Activated T-helper 17 cell treated with anti-CD3 and anti-CD28 coated beads, Interleukin-2, amount 50 U/mL, for 72 hours (primary cell): ENCODE measurements at regions not wholly inside any gene's neighbourhood (a gene's known extent, or its start where the extent isn't known, plus 50 kb on each side); places are given as distances from the start of the nearest gene placed in this dataset.

Experiments
- ATAC-seq: fragments of 150-1000 bp; cut with Tn5 transposase; replicated peaks from 2 replicates; pipeline ENCODE4 v1.10.0; 2021; ENCODE audit warnings: mild to moderate bottlenecking, moderate library complexity
- H3K27ac Mint-ChIP-seq: one replicate; pipeline ENCODE4 v1.8.0; 2022; ENCODE audit warnings: mixed read lengths
- H3K27me3 Mint-ChIP-seq: one replicate; pipeline ENCODE4 v1.8.0; 2022; ENCODE audit warnings: mixed read lengths
- H3K36me3 Mint-ChIP-seq: one replicate; pipeline ENCODE4 v1.8.0; 2022; ENCODE audit warnings: low read depth, mild to moderate bottlenecking, mixed read lengths
- H3K4me1 Mint-ChIP-seq: one replicate; pipeline ENCODE4 v1.8.0; 2022; ENCODE audit warnings: mixed read lengths
- H3K4me3 Mint-ChIP-seq: one replicate; pipeline ENCODE4 v1.8.0; 2022; ENCODE audit warnings: mild to moderate bottlenecking, mixed read lengths
- H3K9me3 Mint-ChIP-seq: one replicate; pipeline ENCODE4 v1.8.0; 2022; ENCODE audit warnings: mixed read lengths

DNA sequence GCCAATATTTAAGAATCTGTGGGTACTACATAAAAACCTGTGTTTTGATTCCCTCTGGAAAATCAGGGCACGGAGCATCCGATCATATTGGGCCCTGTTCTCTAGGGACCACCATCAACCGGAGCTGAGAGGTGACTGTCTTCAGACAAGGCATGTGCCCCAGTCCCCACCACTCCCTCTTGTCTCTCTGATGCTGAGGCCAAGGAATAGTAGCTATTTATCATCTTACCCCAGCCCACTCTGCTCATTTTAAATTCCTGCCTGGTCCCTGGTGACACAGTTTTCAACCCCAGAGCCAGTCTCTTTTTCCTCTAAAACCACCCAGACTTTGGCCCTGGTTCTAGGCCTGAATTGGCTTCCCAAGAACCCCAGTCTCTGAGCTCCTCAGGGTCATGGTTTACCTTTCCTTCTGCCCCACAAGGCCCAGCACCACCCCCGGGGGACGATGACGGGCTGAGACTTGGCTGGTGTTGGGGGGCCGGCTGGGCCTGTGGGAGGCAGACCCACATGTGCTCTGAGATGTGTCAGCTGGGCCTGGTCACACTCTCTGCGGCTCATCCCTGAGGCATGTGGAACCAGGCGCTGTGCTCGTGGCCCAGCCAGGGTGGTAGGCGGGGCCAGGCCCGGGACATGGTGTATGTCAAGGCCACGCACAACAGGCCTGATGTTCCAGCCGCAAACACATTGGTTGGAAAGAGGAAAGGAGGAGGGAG is 114.4 kb downstream of the CEBPB start:
- H3K4me1 Mint-ChIP-seq = no peaks in the 10 kb centered on the region
- H3K27ac Mint-ChIP-seq = no peak overlapping the region
- no peaks in the 10 kb centered on the region for H3K36me3 Mint-ChIP-seq
- peaks cover 9% of the 10 kb centered on the region for H3K27me3 Mint-ChIP-seq
- ATAC-seq = no peak
- H3K4me3 Mint-ChIP-seq = no peak overlapping the region
- no peaks in the 10 kb centered on the region for H3K9me3 Mint-ChIP-seq

DNA sequence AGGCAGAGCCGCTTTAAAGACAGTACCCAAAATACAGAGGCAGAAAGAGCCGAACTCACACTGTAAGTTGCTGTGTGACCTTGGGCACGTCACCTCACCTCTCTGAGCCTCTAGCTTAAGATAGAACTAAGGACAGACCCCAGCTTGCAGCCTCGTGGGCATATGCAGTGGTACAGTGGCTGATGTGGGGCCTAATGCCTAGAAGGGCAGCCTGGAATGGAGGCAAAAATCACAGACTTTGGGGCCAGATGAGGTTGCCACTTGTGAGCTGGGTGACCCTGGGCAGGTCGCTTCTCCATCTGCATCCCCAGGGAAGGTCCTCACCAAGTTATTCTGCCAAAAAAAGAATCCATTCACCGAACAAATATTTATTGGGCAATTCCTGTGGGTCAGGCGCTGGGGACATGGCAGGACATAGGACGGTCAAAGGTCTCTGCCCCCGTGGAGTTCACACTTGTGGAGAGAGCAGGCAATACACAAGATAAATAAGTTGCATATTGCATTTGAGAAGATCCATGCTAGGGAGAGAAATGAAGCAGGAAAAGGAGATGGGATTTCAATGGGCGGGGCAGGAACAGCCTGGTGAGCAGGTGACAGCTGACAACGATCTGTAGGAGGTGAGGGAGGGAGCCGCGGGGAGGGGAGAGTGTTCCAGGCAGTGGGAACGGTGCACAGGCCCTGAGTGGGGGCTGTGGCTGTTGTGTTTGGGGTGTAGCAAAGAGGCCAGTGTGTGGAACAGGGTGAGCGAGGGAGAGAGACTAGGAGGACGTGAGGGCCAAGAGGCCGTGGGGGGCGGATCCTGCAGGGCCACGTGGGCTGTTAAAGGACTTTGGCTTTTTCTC is 115.2 kb downstream of the CEBPB start:
- H3K27me3 Mint-ChIP-seq = peaks cover 6% of the 10 kb centered on the region
- no peak overlapping the region for H3K4me3 Mint-ChIP-seq

DNA sequence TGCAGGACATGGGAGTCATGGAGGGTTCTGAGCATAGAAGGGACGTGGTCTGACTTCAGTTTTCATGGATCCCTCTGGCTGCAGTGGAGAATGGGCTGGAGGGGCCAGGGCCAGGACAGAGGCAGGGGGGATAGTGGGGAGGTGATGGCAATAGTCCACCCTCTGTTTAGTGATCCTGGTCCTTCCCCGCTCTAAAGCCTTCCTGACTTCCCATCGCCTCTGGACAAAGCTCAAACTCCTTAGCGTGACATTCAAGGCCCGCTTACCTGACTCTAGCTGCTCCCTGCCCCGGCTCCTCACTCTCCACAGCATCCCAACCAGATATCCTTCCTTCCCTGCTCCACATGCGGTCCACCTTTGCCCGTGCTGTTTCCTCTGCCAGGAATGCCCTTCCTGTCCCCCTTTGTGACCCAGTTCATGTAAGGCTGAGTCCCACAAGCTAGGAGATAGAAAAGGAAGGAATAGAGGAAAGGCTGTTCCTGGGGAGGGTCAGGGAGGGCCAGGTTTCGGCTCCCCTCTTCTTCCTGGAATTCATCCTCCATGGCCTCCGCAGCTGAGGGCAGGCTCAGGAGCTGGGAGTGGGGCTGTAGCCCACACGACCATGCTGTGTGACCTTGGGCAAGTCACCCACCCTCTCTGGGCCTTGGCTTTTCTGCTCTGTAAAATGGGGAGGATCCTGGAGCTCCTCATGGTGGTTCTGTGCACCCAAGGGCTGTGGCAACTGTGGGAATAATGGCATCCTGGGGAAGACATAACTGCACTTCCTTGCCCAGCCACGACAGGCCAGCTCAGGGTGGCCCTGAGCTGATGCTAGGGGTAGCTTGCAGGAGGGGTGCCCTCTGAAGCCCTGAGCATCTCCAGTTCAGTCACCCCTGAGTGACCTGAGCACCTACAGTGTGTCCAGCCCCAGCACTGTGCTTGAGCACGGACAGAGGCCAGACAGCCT is 116.1 kb downstream of the CEBPB start:
- no peak overlapping the region for H3K4me3 Mint-ChIP-seq
- no peak for ATAC-seq
- H3K4me1 Mint-ChIP-seq = no peaks in the 10 kb centered on the region
- no peaks in the 10 kb centered on the region for H3K27me3 Mint-ChIP-seq
- no peak overlapping the region for H3K27ac Mint-ChIP-seq
- no peaks in the 10 kb centered on the region for H3K36me3 Mint-ChIP-seq
- H3K9me3 Mint-ChIP-seq = no peaks in the 10 kb centered on the region

More for the DNA sequence above, 115.2 kb downstream of the CEBPB start:
- Mint-ChIP-seq H3K36me3 (no peaks in the 10 kb centered on the region), H3K4me1 (no peaks in the 10 kb centered on the region), H3K9me3 (no peaks in the 10 kb centered on the region), H3K27ac (no peak overlapping the region)
- no peak for ATAC-seq

DNA sequence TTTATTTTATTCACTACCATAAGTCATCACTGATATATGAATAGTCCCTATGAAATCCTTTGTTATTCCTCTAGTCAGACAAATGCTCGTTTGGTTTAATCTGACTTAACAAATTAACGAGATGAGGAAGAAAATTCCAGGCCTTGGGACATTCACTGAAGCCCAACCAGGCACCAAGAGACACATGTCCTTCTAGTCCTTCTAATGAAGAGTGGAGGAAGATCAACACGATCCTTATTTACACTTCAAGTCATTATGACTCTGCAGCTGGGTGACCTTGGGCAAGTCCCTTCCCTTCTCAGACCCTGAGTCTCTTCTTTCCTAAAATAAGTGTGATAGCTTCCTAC is 117.5 kb downstream of the CEBPB start:
- Mint-ChIP-seq H3K4me3 (no peak overlapping the region), H3K36me3 (no peaks in the 10 kb centered on the region), H3K27ac (no peak overlapping the region), H3K9me3 (no peaks in the 10 kb centered on the region), H3K4me1 (no peaks in the 10 kb centered on the region), H3K27me3 (peaks cover under 1% of the 10 kb centered on the region)
- no peak for ATAC-seq

DNA sequence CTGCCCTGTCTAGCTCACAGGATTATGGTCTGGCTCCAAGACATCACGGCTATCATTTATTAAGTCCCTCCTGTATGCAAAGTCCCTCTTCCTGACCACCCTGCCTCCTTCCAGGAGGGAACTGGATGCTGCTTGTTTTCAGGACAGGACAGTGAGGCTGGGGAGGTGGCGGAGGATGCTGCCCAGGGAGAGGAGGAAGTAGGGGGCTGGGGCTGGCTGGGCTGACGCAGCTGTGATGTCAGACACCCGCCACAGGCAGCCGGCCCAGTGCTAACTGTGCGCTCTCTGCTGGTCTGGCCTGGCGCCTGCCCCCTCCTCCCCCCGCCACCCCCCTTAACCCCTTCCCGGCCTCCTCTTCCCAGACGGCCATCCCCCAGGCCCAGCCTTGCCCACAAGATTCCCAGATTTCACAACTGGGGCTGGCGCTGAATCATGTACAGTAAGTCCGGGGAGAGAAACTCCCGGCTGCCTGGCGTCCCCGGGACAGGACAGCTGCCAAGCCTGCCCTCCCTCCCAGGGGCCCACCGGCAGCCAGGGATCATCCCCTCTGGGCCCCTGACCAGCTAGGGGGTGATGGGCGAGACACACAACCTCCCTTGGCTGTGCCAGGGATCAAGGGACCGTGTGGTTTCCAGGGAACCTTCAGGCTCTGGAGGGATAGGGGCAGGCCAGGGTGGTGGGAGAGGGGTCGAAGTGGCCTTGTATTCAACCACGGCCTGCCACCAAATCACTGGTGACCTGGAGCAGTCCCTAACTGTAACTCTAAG is 118.1 kb downstream of the CEBPB start:
- peaks cover 6% of the 10 kb centered on the region for H3K27me3 Mint-ChIP-seq
- no peak overlapping the region for H3K4me3 Mint-ChIP-seq
- H3K27ac Mint-ChIP-seq = no peak overlapping the region
- no peaks in the 10 kb centered on the region for H3K4me1 Mint-ChIP-seq
- no peaks in the 10 kb centered on the region for H3K9me3 Mint-ChIP-seq
- no peaks in the 10 kb centered on the region for H3K36me3 Mint-ChIP-seq
- no peak for ATAC-seq

DNA sequence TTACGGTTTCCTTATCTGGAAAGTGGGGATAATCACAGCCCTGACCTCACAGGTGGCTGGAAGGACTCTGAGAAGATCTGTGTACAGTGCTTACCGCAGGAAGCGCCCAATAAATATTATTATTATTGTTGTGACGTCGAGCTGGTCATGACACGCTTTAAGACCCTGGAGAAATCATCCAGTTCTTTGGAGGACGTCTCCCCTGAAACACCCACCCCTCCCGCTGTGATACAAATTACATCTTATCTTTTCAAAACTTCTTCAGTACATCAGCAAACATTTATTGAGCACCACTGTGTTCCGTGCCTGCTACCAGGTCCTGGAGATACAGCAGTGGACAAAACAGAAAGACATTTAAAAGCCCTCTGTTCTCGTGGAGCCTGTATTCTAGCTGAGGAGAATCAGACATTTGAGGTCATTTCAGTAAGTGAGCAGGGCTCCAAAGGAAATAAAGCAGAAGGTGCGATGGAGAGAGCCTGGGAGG is 118.7 kb downstream of the CEBPB start:
- H3K27ac Mint-ChIP-seq = no peak overlapping the region
- ATAC-seq = no peak
- H3K27me3 Mint-ChIP-seq = peaks cover 10% of the 10 kb centered on the region
- H3K4me3 Mint-ChIP-seq = no peak overlapping the region
- no peaks in the 10 kb centered on the region for H3K9me3 Mint-ChIP-seq
- H3K4me1 Mint-ChIP-seq = no peaks in the 10 kb centered on the region
- no peaks in the 10 kb centered on the region for H3K36me3 Mint-ChIP-seq

DNA sequence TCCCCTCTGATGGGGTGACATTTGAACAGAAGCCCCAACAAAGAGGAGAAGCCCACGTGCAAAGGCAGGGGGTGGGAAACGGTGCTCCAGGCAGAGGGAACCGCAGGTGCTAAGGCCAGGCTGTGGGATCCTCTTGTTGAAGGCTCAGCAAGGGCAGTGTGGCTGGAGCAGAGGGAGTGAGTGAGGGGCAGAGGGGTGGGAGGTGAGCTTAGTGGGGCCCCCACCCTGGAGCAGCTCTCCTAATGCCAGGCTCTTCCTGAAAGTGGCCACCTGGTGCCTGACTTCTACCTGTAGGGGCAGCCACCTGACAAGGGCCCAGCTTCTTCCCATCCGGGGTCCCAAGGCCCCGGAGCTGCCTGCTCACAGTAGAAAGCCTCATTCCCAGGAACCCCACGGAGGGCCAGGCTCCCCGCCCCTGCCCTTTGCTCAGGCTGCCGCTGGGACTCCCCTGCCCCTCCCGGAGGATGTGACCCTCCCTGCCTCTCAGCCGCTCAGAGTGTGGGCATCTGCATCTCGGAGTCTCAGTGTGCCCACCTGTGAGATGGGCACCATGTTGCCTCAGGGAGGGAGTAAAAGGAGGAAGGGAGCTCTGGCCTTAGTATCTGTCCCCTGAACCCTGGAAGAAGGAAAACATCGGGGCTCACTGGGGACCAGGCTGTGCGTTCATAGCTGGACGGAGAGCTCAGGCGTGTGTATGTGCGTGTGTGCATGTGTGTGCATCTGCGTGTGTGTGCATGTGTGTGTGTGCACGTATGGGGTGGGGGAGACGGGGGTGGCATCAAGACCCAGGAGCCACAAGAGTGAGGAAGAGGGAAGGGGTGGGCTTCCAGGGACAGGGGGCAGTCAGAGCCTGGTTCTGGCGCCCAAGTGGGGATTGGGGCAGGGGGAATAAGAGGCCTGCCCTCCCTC is 119.4 kb downstream of the CEBPB start:
- H3K36me3 Mint-ChIP-seq = no peaks in the 10 kb centered on the region
- no peaks in the 10 kb centered on the region for H3K9me3 Mint-ChIP-seq
- H3K27me3 Mint-ChIP-seq = peaks cover 13% of the 10 kb centered on the region

DNA sequence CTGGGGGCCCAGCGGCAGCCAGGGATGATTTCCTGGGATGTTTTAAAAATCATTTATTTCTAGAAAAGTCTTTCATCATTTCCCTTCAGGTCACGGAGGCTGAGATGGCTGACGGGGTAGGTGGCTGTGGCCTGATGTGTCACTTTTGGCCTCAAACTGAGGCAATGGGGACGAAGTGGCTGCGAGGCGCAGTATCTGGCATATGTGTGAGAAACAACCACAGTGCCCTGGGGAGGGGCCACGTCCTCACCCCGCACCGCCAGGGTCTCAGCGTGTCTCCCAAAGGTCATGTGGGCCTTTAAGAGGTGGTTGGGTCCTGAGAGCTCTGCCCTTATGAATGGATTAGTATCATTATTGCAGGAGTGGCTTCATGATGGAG is 120.0 kb downstream of the CEBPB start:
- Mint-ChIP-seq H3K4me3 (no peak overlapping the region), H3K9me3 (no peaks in the 10 kb centered on the region), H3K27ac (no peak overlapping the region), H3K36me3 (no peaks in the 10 kb centered on the region), H3K4me1 (no peaks in the 10 kb centered on the region), H3K27me3 (peaks cover 13% of the 10 kb centered on the region)
- no peak for ATAC-seq

More for the DNA sequence above, 119.4 kb downstream of the CEBPB start:
- no peak overlapping the region for H3K4me3 Mint-ChIP-seq
- H3K27ac Mint-ChIP-seq = no peak overlapping the region
- H3K4me1 Mint-ChIP-seq = no peaks in the 10 kb centered on the region
- ATAC-seq = no peak

DNA sequence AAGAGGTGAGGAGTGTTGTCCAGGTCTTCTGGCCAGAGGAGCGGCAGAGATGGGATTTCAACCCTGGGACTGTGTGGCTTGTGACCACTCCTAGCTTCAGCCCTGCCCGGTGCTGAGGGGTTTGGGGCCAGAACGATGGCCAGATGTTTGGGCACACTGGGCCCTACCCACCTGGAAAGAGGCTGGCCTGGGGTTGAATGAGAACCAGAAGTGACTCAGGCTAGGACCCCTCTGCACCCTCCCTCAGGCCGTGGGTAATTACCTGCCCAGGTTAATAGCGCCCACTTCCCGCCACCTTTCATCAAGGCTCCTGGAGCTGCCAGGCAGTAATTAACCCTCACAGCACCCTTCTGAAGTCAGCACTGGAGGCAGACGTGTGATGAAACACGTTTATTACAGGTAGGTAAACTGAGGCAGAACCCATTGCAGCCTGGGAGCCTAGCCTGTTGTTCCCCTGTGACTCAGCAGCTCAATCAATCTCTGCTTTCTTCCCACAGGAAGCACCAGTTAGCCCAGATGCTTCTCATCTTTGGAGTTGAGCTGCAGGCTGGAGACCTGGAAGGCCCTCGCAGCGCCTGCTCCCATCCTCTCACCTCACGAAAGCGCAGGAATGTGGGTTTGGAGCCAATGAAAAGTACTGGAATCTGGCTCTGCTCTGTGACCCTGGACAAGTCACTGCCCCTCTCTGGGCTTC is 120.8 kb downstream of the CEBPB start:
- H3K27ac Mint-ChIP-seq = no peak overlapping the region
- H3K36me3 Mint-ChIP-seq = no peaks in the 10 kb centered on the region
- H3K27me3 Mint-ChIP-seq = peaks cover 19% of the 10 kb centered on the region
- H3K4me1 Mint-ChIP-seq = no peaks in the 10 kb centered on the region
- no peak for ATAC-seq
- no peak overlapping the region for H3K4me3 Mint-ChIP-seq
- no peaks in the 10 kb centered on the region for H3K9me3 Mint-ChIP-seq

DNA sequence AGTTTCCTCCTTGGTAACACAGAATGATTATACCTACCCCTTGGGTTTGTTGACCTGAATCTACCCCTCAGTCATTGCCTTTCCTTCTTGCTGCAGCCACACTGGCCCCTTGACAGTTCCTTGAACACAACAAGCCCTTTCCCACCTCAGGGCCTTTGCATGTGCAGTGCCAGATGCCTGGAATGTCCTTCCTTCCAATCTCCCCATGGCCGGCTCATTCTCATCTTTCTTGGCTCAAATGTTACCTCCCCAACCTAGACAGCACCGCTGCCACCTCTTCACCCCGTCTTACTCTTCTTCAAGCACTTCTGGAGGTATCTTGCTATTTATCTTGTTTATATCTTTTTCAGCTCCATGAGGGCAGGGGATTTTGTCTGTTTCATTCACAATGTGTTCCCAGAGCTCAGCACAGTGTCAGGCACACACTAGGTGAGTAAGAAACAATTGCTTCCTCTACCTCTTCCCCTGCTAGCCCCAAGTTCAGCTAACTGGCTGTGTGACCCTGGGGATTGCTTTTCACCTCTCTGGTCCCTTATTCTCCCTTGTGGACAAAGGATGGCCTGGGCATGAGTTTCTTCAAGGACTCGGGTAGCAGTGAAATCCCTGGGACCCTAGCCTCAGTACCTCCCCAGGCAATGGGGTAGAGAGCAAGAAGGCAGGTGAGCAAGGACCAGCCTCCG is 121.5 kb downstream of the CEBPB start:
- Mint-ChIP-seq H3K36me3 (no peaks in the 10 kb centered on the region), H3K9me3 (no peaks in the 10 kb centered on the region), H3K27ac (no peak overlapping the region), H3K4me3 (no peak overlapping the region), H3K4me1 (no peaks in the 10 kb centered on the region), H3K27me3 (peaks cover 22% of the 10 kb centered on the region)
- ATAC-seq = no peak

DNA sequence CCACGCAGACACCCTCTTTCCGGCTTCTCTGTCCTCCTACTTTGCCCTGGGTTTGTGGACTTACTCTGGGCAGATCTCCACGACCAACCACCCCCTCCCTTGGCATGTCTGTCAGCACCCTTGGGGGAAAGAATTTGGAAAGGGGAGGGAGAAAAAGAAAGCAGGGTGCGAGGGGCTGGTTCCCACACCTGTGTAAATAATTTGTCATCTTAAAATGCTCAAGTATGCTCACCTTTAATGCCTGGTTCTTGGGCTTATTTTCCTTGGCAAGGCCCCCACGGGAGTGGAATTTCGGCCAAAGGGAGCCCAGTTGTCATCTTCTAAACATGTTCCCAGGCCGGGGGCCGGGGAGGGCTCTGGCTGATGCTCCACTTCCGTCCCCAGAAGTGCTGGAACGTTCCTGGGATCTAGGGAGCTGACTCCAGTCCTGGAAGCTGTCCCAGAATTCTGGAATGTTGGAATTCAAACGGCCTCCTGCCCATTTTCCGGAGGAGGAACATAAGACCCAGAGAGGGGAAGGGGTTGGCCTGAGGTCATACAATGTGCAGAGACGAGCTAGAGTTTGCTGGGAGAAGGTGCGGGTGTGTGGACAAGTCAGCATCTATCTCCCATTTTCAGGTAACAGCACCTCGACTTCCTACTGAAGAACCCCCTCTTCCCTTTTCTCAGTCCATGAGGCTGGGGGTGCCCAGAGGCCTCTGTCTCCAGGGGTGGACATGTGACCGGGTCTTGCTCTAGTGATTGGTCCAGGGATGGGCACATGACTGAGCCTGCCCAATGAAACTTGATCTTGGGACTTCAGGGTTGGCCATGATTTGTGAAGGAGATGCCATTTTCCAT is 122.3 kb downstream of the CEBPB start:
- Mint-ChIP-seq H3K4me3 (no peak overlapping the region), H3K27me3 (peaks cover 27% of the 10 kb centered on the region), H3K9me3 (no peaks in the 10 kb centered on the region), H3K27ac (no peak overlapping the region), H3K36me3 (no peaks in the 10 kb centered on the region), H3K4me1 (no peaks in the 10 kb centered on the region)
- no peak for ATAC-seq

DNA sequence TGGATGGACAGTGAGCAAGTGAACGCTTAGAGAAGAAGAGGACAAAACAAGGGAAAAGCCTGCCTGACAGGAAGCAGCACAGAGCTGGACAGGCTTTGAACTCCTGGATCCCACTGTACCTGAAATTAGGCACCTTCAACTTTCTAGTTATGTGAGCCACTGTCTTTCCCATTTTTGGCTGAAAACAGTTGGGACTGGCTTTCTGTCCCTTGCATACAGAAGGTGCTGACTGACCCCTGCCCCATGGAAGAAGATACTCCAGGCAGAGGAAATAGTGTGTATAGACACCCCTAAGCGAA is 122.8 kb downstream of the CEBPB start:
- Mint-ChIP-seq H3K27ac (no peak overlapping the region), H3K36me3 (no peaks in the 10 kb centered on the region), H3K9me3 (no peaks in the 10 kb centered on the region), H3K27me3 (peaks cover 27% of the 10 kb centered on the region), H3K4me3 (no peak overlapping the region), H3K4me1 (no peaks in the 10 kb centered on the region)
- no peak for ATAC-seq
